Mucosa of stomach (tissue), 1 donor: ENCODE measurements at regions not wholly inside any gene's neighbourhood (a gene's known extent, or its start where the extent isn't known, plus 50 kb on each side); places are given as distances from the start of the nearest gene placed in this dataset.
"Not testable (repeated sequence)": the region's sequence is repeated elsewhere in the genome, so short reads cannot be mapped to it uniquely, and the experiment has no call there.

Experiments used
- H3K27me3 ChIP-seq: one replicate; pipeline ENCODE4 v1.7.0; 2013; ENCODE audit warnings: mild to moderate bottlenecking, low read length; ENCODE audit not compliant: control insufficient read depth, insufficient read depth
- H3K36me3 ChIP-seq: one replicate; pipeline ENCODE4 v1.7.0; 2013; ENCODE audit warnings: low read length; ENCODE audit not compliant: control insufficient read depth, insufficient read depth
- H3K4me1 ChIP-seq: one replicate; pipeline ENCODE4 v1.7.0; 2013; ENCODE audit warnings: mild to moderate bottlenecking, low read length; ENCODE audit not compliant: control insufficient read depth, insufficient read depth
- H3K4me3 ChIP-seq: one replicate; pipeline ENCODE4 v1.7.0; 2013; ENCODE audit warnings: low read length
- H3K9ac ChIP-seq: one replicate; pipeline ENCODE4 v1.7.0; 2013; ENCODE audit warnings: mild to moderate bottlenecking, low read length, moderate library complexity
- H3K9me3 ChIP-seq: one replicate; pipeline ENCODE4 v1.7.0; 2013; ENCODE audit warnings: mild to moderate bottlenecking, low read length, moderate library complexity; ENCODE audit not compliant: control insufficient read depth
- donor health status: Pancreatic carcinoma.

DNA sequence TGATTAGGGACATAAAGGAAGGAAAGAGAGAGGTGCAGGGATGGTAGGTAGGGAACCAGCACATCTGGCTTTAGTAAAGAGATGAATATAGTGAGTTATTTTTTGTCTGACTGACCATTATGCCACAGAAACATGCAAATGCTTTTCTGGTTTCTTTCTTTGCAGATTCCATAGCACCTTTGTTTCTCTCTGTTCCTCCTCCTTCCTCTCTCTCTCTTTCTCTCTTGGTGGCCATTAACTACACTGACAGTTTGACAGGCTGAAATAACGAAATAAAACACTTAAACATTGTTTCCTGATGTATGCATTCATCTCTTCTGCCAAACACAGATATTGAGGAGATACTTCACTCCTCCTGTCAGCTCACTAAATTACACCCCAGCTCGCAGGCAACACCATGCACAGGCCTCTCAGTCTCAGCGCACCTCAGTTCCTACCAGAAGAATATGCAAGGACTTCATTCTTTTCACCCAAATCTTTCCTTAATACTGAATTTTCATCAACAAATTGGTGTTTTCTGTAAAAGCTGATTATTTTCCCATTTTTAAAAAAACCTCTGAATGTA, 406.9 kb upstream of the SOX5 start:
- H3K9ac ChIP-seq: no peak overlapping the region

DNA sequence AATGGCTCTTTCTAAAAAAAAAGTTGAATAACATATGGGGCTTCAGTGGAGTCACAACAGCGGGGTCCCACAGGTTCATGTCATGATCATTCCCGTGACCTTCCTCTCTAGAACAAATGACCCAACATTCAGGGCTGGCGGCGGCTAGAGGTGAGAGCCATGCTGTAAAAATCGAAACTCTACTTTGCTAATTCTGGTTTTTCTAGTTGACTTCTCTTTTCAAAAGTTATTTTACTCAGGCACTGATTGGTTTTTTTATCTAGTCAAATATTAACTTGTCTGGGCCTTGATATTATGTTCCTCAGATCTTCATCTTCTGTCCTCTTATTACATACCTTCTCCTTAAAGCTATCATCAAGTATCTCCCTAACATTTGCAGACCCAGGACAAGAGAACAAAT, 402.9 kb upstream of the SOX5 start:
- Histone ChIP-seq H3K36me3 (no peaks in the 10 kb centered on the region), H3K9ac (no peak overlapping the region), H3K4me1 (no peaks in the 10 kb centered on the region), H3K4me3 (no peak overlapping the region), H3K9me3 (no peaks in the 10 kb centered on the region), H3K27me3 (no peaks in the 10 kb centered on the region)

More for the DNA sequence above, 406.9 kb upstream of the SOX5 start:
- H3K36me3 ChIP-seq: no peaks in the 10 kb centered on the region
- H3K4me1 ChIP-seq: no peaks in the 10 kb centered on the region
- H3K9me3 ChIP-seq: no peaks in the 10 kb centered on the region
- H3K27me3 ChIP-seq: no peaks in the 10 kb centered on the region
- no peak overlapping the region for H3K4me3 ChIP-seq

DNA sequence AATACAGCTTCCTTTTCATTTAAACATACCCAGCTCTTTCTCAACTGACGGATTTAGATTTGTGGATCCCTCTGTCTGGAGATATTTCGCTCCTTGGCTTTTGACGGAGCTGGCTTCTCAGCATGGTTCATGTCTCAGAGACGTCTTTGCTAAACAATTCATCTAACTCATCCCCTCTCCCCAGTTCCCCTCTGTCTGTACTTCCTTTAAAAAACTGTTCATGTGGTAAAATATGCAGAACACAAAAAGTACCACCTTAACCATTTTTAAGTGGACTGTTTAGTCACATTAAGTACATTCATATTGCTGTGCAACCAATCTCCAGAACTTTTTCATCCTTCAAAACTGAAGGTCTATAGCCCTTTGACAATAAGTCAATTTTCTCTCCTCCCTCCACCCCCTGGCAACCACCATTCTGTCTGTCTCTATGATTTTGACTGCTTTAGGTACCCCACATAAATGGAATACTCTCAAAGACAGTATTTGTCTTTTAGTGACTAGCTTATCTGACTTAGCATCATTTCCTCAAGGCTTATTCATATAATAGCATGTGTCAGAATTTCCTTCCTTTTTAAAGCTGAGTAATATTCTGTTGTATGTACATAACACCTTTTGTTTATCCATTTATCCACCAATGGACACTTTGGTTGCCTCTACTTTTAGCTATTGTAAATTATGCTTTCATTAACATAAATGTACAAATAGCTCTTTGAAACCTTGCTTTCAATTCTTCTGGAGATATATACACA, 399.8 kb upstream of the SOX5 start:
- no peaks in the 10 kb centered on the region for H3K4me1 ChIP-seq
- H3K9ac ChIP-seq: no peak overlapping the region
- no peaks in the 10 kb centered on the region for H3K27me3 ChIP-seq
- H3K9me3 ChIP-seq: no peaks in the 10 kb centered on the region
- H3K36me3 ChIP-seq: no peaks in the 10 kb centered on the region
- no peak overlapping the region for H3K4me3 ChIP-seq

DNA sequence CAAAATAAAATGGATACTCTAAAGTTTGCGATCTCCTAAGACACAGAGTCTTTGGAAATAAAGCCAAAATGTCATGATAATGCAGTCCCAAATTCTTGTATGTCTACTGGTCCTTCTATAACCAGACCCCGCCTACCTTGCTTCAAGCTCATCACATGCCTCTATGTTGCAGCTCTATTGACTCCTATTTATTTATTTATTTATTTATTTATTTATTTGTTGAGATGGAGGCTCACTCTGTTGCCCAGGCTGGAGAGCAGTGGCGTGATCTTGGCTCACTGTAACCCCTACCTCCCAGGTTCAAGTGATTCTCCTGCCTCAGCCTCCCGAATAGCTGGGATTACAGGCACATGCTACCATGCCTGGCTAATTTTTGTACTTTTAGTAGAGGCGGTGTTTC, 398.7 kb upstream of the SOX5 start:
- H3K4me3 ChIP-seq, H3K36me3 ChIP-seq, H3K9me3 ChIP-seq, H3K9ac ChIP-seq, H3K27me3 ChIP-seq, H3K4me1 ChIP-seq: not testable (repeated sequence)

DNA sequence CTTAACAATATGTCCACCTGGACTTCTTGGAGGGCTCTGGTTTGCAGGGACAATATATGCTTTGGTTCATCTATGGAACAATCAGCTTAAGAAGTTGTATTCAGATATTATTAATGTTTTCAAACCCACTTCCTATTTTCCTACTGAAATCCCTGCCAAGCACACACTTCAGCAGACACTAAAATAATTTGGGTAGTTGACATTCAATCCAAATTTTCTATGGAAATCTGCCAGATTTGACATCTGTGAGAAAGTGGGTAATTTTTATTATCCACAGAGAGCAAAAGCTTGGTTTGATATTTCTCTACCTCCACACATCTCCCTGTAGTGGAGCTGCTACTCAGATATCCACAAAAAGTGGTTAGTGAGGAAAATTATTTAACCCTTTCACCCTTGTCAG, 378.8 kb upstream of the SOX5 start:
- Histone ChIP-seq H3K4me3 (no peak overlapping the region), H3K9ac (no peak overlapping the region), H3K36me3 (no peaks in the 10 kb centered on the region), H3K27me3 (no peaks in the 10 kb centered on the region), H3K9me3 (no peaks in the 10 kb centered on the region), H3K4me1 (no peaks in the 10 kb centered on the region)

DNA sequence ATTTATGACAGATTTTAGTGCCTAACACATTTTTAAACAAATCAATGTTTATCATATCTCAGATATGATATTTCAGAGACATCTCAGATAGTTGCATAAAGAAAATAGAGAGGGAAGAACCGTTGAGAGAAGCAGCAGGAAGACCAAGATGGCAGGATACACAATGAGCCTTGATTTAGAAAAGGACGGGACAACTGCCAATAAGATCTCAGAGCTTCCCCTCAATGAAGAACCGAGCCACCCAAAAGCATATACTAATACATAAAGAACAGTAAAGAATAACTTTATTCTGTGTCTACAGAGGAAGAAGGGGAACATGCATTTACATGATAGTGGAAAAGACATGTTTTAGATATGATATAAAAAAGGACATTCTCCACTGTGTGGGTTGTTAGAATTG, 375.9 kb upstream of the SOX5 start:
- no peaks in the 10 kb centered on the region for H3K9me3 ChIP-seq
- H3K36me3 ChIP-seq: no peaks in the 10 kb centered on the region
- no peaks in the 10 kb centered on the region for H3K27me3 ChIP-seq
- no peak overlapping the region for H3K4me3 ChIP-seq
- no peaks in the 10 kb centered on the region for H3K4me1 ChIP-seq
- H3K9ac ChIP-seq: no peak overlapping the region

DNA sequence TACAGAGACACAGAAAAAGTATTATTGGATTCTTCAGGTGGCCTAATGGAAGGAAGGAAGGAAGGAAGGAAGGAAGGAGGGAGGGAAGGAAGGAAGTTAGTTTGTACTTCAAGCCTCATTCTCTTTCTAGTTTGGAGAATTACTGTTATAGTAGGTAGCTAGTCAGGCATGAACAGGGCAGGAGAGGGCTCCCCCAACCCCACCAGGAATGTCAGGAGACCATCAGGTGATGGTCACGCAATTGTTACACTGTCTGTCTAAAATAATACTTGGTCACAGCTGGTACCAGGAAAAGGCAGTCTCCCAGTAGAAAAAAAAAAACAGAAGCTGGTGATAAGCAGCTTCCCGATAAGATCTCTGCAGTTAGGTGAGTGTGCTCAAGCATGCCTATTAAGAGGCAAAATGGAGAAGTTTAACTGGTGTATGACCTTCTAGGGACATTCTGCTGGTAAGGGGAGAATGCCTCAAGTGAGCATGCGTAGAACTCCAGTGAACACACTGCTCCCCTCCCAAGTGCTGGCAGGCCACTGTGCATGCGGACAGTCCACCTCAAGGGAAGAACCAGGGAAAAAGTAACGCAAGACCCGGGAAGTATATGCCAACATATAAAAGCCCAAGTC, 358.4 kb upstream of the SOX5 start:
- H3K9ac ChIP-seq: no peak overlapping the region
- H3K4me1 ChIP-seq: no peaks in the 10 kb centered on the region
- H3K36me3 ChIP-seq: no peaks in the 10 kb centered on the region
- no peaks in the 10 kb centered on the region for H3K9me3 ChIP-seq
- no peaks in the 10 kb centered on the region for H3K27me3 ChIP-seq
- H3K4me3 ChIP-seq: no peak overlapping the region

DNA sequence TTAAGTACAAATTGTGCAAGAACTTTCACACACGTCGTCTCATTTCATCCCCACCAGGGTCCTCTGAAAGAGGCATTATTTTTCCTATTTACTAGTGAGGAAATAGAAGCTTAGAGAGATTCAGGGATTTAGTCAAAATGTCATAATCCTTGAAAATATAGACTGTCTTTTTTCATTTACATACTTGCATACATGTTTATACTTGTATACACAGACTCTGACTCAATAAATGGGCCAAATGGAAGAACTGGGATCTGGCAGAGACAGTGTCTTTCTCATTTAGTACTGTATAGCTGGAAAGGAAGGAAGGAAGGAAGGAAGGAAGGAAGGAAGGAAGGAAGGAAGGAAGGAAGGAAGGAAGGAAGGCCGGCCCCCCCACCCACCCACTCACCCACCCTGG, 357.7 kb upstream of the SOX5 start:
- no peak overlapping the region for H3K4me3 ChIP-seq
- H3K9ac ChIP-seq: no peak overlapping the region
- no peaks in the 10 kb centered on the region for H3K27me3 ChIP-seq
- H3K36me3 ChIP-seq: no peaks in the 10 kb centered on the region
- no peaks in the 10 kb centered on the region for H3K4me1 ChIP-seq
- H3K9me3 ChIP-seq: no peaks in the 10 kb centered on the region

DNA sequence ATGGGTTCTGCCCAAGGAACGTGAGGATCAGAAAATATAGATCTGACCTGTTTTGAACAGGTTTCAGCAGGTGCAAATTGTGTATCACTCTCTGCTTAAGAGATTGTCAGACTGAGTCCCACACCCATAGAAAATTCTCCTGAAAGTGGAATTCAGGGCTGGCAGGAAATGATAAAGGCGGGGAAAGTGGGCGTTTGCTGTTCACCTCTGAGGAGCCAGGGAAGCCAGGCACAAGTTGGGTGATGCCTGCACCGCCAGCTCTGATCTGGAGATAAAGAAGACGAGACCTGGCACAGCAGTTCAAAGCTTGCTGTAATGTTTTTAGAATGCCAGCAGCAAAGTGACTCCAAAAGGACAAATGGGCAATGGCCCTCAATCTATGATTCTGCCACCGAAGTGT, 356.5 kb upstream of the SOX5 start:
- no peak overlapping the region for H3K9ac ChIP-seq
- H3K4me3 ChIP-seq: no peak overlapping the region
- H3K4me1 ChIP-seq: no peaks in the 10 kb centered on the region
- no peaks in the 10 kb centered on the region for H3K27me3 ChIP-seq
- H3K36me3 ChIP-seq: no peaks in the 10 kb centered on the region
- H3K9me3 ChIP-seq: no peaks in the 10 kb centered on the region

DNA sequence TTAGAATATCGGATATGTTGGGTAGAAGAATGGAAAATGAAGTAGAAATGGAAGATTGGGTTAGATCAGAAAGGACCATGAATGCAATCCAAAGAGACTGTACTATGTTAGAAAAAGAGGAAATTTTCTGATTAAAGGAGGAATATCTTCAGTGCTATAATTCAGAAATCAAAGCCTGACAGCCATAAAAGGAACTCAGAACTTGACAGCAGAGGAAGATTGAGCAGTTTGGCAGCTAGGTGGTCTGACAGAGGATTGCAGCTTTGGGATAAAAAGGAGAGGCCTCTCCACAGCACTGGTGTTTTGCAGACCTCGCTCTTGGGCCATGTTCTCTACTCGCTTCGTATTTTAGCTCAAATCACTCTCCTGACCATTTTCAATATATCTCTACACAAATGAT, 354.8 kb upstream of the SOX5 start:
- H3K27me3 ChIP-seq: no peaks in the 10 kb centered on the region
- H3K9me3 ChIP-seq: no peaks in the 10 kb centered on the region
- no peaks in the 10 kb centered on the region for H3K36me3 ChIP-seq
- H3K9ac ChIP-seq: no peak overlapping the region
- no peak overlapping the region for H3K4me3 ChIP-seq
- H3K4me1 ChIP-seq: no peaks in the 10 kb centered on the region

DNA sequence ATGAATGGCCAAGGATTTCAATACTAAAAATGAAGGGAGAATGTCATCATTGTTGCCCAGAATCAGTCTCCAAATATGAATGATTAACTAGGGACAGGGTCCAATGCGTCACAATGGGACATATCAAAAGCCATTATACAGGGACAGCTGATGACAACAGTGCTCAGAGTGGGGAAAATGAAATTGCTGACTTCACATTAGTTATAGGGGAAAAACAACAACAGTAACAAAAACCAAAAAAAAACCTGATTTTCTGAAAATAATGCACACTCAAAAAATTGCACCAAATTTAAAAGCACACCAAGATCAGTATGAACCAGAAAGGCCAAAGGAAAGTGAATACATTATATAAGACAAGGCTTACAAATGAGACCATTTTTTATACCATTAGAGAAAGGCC, 353.2 kb upstream of the SOX5 start:
- Histone ChIP-seq H3K4me3 (no peak overlapping the region), H3K36me3 (no peaks in the 10 kb centered on the region), H3K9me3 (no peaks in the 10 kb centered on the region)

DNA sequence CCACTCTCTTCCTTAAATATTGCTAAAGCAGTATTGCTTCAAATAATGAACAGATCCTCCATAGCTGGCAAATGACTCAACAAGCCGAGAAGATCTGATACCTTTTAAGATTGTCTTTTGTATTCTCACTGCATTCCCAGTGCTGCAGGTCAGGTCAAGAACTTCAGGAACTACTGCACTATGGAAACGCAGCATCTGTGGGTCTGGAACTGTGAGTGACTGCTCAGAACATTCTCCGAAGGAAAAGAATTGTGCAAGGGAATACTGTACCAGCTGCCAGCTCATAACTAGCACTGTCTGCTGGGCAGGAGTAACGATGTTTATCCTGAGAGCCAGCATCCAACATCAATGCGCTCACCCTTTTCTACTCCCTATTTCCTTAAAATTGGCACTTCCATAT, 348.0 kb upstream of the SOX5 start:
- Histone ChIP-seq H3K9ac (no peak overlapping the region), H3K27me3 (no peaks in the 10 kb centered on the region), H3K36me3 (no peaks in the 10 kb centered on the region), H3K4me3 (no peak overlapping the region), H3K4me1 (no peaks in the 10 kb centered on the region), H3K9me3 (no peaks in the 10 kb centered on the region)

More for the DNA sequence above, 353.2 kb upstream of the SOX5 start:
- Histone ChIP-seq H3K9ac (no peak overlapping the region), H3K4me1 (no peaks in the 10 kb centered on the region), H3K27me3 (no peaks in the 10 kb centered on the region)
